Smooth muscle cell (in vitro differentiated cells): ENCODE measurements at regions not wholly inside any gene's neighbourhood (a gene's known extent, or its start where the extent isn't known, plus 50 kb on each side); places are given as distances from the start of the nearest gene placed in this dataset.

Experiments used
- DNase-seq: peaks from one replicate; lab custom pipeline; 2025; ENCODE audit not compliant: unreplicated experiment; lab: John Stamatoyannopoulos, UW
- H2AFZ ChIP-seq: fragments of 200-600 bp; sonication (generic); 2 replicates; pipeline ENCODE4 v1.6.0; 2016; ENCODE audit warnings: antibody characterized with exemption, low read depth, mild to moderate bottlenecking
- H3F3A ChIP-seq: fragments of 200-600 bp; sonication (generic); 2 replicates; pipeline ENCODE4 v1.6.0; 2017; ENCODE audit warnings: antibody characterized with exemption, low read depth
- H3K27ac ChIP-seq: fragments of 200-600 bp; sonication (generic); 2 replicates; pipeline ENCODE4 v1.5.1; 2016; ENCODE audit warnings: low read depth, mild to moderate bottlenecking
- H3K27me3 ChIP-seq: fragments of 200-600 bp; sonication (generic); 2 replicates; pipeline ENCODE4 v1.6.1; 2016; ENCODE audit warnings: low read depth, mild to moderate bottlenecking
- H3K36me3 ChIP-seq: fragments of 200-600 bp; sonication (generic); 2 replicates; pipeline ENCODE4 v1.5.1; 2016; ENCODE audit warnings: low read depth
- H3K4me1 ChIP-seq: fragments of 200-600 bp; sonication (generic); 2 replicates; pipeline ENCODE4 v1.5.1; 2016; ENCODE audit warnings: low read depth
- H3K4me2 ChIP-seq: fragments of 200-600 bp; sonication (generic); 2 replicates; pipeline ENCODE4 v1.6.0; 2016; ENCODE audit warnings: mild to moderate bottlenecking
- H3K4me3 ChIP-seq: fragments of 200-600 bp; sonication (generic); 2 replicates; pipeline ENCODE4 v1.5.1; 2016; ENCODE audit warnings: mild to moderate bottlenecking
- H3K79me2 ChIP-seq: fragments of 200-600 bp; sonication (generic); 2 replicates; pipeline ENCODE4 v1.6.0; 2016; ENCODE audit warnings: low read depth, mild to moderate bottlenecking
- H3K9ac ChIP-seq: fragments of 200-600 bp; sonication (generic); 2 replicates; pipeline ENCODE4 v1.6.0; 2016; ENCODE audit warnings: low read depth
- H3K9me3 ChIP-seq: fragments of 200-600 bp; sonication (generic); replicated peaks from 2 replicates; pipeline ENCODE4 v1.5.1; 2016; ENCODE audit warnings: low read depth
- H4K20me1 ChIP-seq: fragments of 200-600 bp; sonication (generic); 2 replicates; pipeline ENCODE4 v1.6.0; 2016; ENCODE audit warnings: low read depth
- CTCF ChIP-seq: fragments of 200-600 bp; sonication (generic); IDR thresholded peaks from 2 replicates; pipeline ENCODE4 v1.5.1; 2017; ENCODE audit warnings: borderline replicate concordance, mild to moderate bottlenecking, antibody characterized with exemption; ENCODE audit not compliant: insufficient read depth, poor library complexity, severe bottlenecking
- WGBS: methylation state at CpG from one replicate; pipeline ENCODE4 v1.1.7; 2016; ENCODE audit warnings: low lambda C conversion rate; 5-methylcytosine and 5-hydroxymethylcytosine counted together

- H3K4me2 ChIP-seq, result no peak overlapping the region
- no peaks in the 10 kb centered on the region for H3K79me2 ChIP-seq
- 80% methylated on average over 4 of the region's 4 CpGs for WGBS
- H3K36me3 ChIP-seq, result no peaks in the 10 kb centered on the region
- no peaks in the 10 kb centered on the region for H3K4me1 ChIP-seq
- H3K27ac ChIP-seq, result no peak overlapping the region
- no peak overlapping the region for H3K9ac ChIP-seq
- H3F3A ChIP-seq, result no peaks in the 10 kb centered on the region
- no peaks in the 10 kb centered on the region for H4K20me1 ChIP-seq
- TF ChIP-seq CTCF, result no peak
- no peaks in the 10 kb centered on the region for H3K9me3 ChIP-seq
- H3K27me3 ChIP-seq, result no peaks in the 10 kb centered on the region
- no peak for DNase-seq
- H3K4me3 ChIP-seq, result no peak overlapping the region
- H2AFZ ChIP-seq, result no peak overlapping the region
Observed at GRCh38 chr2:208545403-208546042, 138.9 kb downstream of the PTH2R start.

DNA sequence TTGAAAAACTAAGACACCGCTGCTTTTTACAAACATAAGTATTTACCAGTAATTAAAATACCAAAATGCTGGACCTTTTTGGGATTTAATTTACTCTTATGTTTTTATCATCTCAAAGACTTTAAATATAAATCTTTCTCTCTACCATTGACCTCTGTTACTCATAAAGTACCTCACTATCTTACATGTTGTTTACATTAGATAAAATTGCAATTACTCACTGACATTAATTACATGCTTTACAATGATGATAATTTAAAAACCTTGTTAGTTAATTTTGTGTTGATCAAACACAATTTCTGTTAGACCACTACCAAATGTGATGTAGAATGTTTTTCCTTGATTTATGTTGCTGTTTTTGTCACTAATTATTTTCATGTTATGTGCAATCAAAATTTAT, 139.5 kb downstream of the PTH2R start:
- no peak overlapping the region for H3K9ac ChIP-seq
- H3K36me3 ChIP-seq, result no peaks in the 10 kb centered on the region
- H3K9me3 ChIP-seq, result no peaks in the 10 kb centered on the region
- DNase-seq, result no peak
- 85% methylated on average over 1 of the region's 1 CpG for whole genome bisulfite sequencing
- no peaks in the 10 kb centered on the region for H3K4me1 ChIP-seq
- no peaks in the 10 kb centered on the region for H3K27me3 ChIP-seq
- no peak overlapping the region for H2AFZ ChIP-seq
- H3F3A ChIP-seq, result no peaks in the 10 kb centered on the region
- TF ChIP-seq CTCF, result no peak
- no peak overlapping the region for H3K4me3 ChIP-seq
- no peak overlapping the region for H3K27ac ChIP-seq
- H4K20me1 ChIP-seq, result no peaks in the 10 kb centered on the region
- no peaks in the 10 kb centered on the region for H3K79me2 ChIP-seq
- no peak overlapping the region for H3K4me2 ChIP-seq

GRCh38 chr2:208546860-208547650, 140.5 kb downstream of the PTH2R start:
- 90% methylated on average over 4 of the region's 4 CpGs for WGBS
- no peaks in the 10 kb centered on the region for H4K20me1 ChIP-seq
- H3K27ac ChIP-seq, result no peak overlapping the region
- no peaks in the 10 kb centered on the region for H3K79me2 ChIP-seq
- H3K27me3 ChIP-seq, result no peaks in the 10 kb centered on the region
- no peaks in the 10 kb centered on the region for H3K4me1 ChIP-seq
- no peak overlapping the region for H2AFZ ChIP-seq
- TF ChIP-seq CTCF, result no peak
- H3K36me3 ChIP-seq, result no peaks in the 10 kb centered on the region
- no peaks in the 10 kb centered on the region for H3K9me3 ChIP-seq
- no peak overlapping the region for H3K4me3 ChIP-seq
- no peak overlapping the region for H3K9ac ChIP-seq
- no peak for DNase-seq
- H3K4me2 ChIP-seq, result no peak overlapping the region
- no peaks in the 10 kb centered on the region for H3F3A ChIP-seq
